ENCODE measurements at regions not wholly inside any gene's neighbourhood (a gene's known extent, or its start where the extent isn't known, plus 50 kb on each side); places are given as distances from the start of the nearest gene placed in this dataset.

GRCh38 chr10:62545160-62546066, 171.2 kb downstream of the ZNF365 start:
- DNase-seq (ENCODE audit: low read depth): no peak

GRCh38 chr10:62548686-62549085, 174.5 kb downstream of the ZNF365 start:
- DNase-seq (ENCODE audit: low read depth): no peak

GRCh38 chr10:62550173-62550572, 176.0 kb downstream of the ZNF365 start:
- no peak for DNase-seq (ENCODE audit: low read depth)

GRCh38 chr10:62554632-62555199, 180.5 kb downstream of the ZNF365 start:
- DNase-seq (ENCODE audit: low read depth): peak; percentile 83

GRCh38 chr10:62559481-62560200, 185.5 kb downstream of the ZNF365 start:
- DNase-seq (ENCODE audit: low read depth): no peak

GRCh38 chr10:62560201-62560819, 186.1 kb downstream of the ZNF365 start:
- no peak for DNase-seq (ENCODE audit: low read depth)

GRCh38 chr10:62561151-62561550, 187.0 kb downstream of the ZNF365 start:
- no peak for DNase-seq (ENCODE audit: low read depth)

- DNase-seq (ENCODE audit: low read depth): no peak
Measured at GRCh38 chr10:62562101-62562500, 187.9 kb downstream of the ZNF365 start.

- DNase-seq (ENCODE audit: low read depth): no peak
Measured at GRCh38 chr10:62562795-62563194, 188.6 kb downstream of the ZNF365 start.

- no peak for DNase-seq (ENCODE audit: low read depth)
Measured at GRCh38 chr10:62573929-62574328, 199.8 kb downstream of the ZNF365 start.

- DNase-seq (ENCODE audit: low read depth): no peak
Measured at GRCh38 chr10:62577076-62577475, 202.9 kb downstream of the ZNF365 start.

- no peak for DNase-seq (ENCODE audit: low read depth)
Measured at GRCh38 chr10:62577666-62578291, 203.6 kb downstream of the ZNF365 start.

GRCh38 chr10:62578301-62578700, 204.1 kb downstream of the ZNF365 start:
- no peak for DNase-seq (ENCODE audit: low read depth)

- no peak for DNase-seq (ENCODE audit: low read depth)
Measured at GRCh38 chr10:62578916-62579315, 204.7 kb downstream of the ZNF365 start.

- no peak for DNase-seq (ENCODE audit: low read depth)
Measured at GRCh38 chr10:62580396-62580795, 206.2 kb downstream of the ZNF365 start.

- no peak for DNase-seq (ENCODE audit: low read depth)
Measured at GRCh38 chr10:62581351-62581750, 207.2 kb downstream of the ZNF365 start.

- peak; percentile 36 for DNase-seq (ENCODE audit: low read depth)
Measured at GRCh38 chr10:62582101-62582705, 208.0 kb downstream of the ZNF365 start.

- peak; percentile 94 for DNase-seq (ENCODE audit: low read depth)
Measured at GRCh38 chr10:62582804-62583208, 208.6 kb downstream of the ZNF365 start.

- DNase-seq (ENCODE audit: low read depth): peak; percentile 93
Measured at GRCh38 chr10:62583876-62584615, 209.9 kb downstream of the ZNF365 start.

GRCh38 chr10:62584731-62585130, 210.6 kb downstream of the ZNF365 start:
- DNase-seq (ENCODE audit: low read depth): no peak
